K562 (cell line): ENCODE measurements at regions not wholly inside any gene's neighbourhood (a gene's known extent, or its start where the extent isn't known, plus 50 kb on each side); places are given as distances from the start of the nearest gene placed in this dataset.

Source experiments
- AFF4 ChIP-seq: sonication (generic); formaldehyde crosslinking; IDR thresholded peaks from 2 replicates; pipeline ENCODE4 v1.8.0; 2023; ENCODE audit warnings: mild to moderate bottlenecking, missing genetic modification reagents
- E2F4 ChIP-seq: sonication (generic); formaldehyde crosslinking; IDR thresholded peaks from 2 replicates; pipeline ENCODE4 v1.8.0; 2022; ENCODE audit warnings: mild to moderate bottlenecking, low read depth, missing genetic modification reagents
- TRIM25 ChIP-seq: fragments of 450-650 bp; IDR thresholded peaks from 2 replicates; pipeline ENCODE4 v1.7.0; 2016; ENCODE audit warnings: borderline replicate concordance
- ZBTB1 ChIP-seq: sonication (generic); formaldehyde crosslinking; IDR thresholded peaks from 2 replicates; pipeline ENCODE4 v1.8.1; 2023; ENCODE audit warnings: missing genetic modification reagents, low read depth, mild to moderate bottlenecking, borderline replicate concordance
- ZNF143 ChIP-seq: sonication (generic); formaldehyde crosslinking; IDR thresholded peaks from 2 replicates; pipeline ENCODE4 v1.9.0; 2022; ENCODE audit warnings: mild to moderate bottlenecking, missing genetic modification reagents

- TF ChIP-seq TRIM25: no peak
- no peak for TF ChIP-seq ZBTB1 (CRISPR knock-in tag)
- TF ChIP-seq ZNF143: no peak
- TF ChIP-seq AFF4: no peak
- TF ChIP-seq E2F4 (CRISPR knock-in tag): no peak
Measured at GRCh38 chr3:177714945-177715344, 517.7 kb upstream of the TBL1XR1 start (continued).
